AG04450 (cell line): ENCODE measurements at regions not wholly inside any gene's neighbourhood (a gene's known extent, or its start where the extent isn't known, plus 50 kb on each side); places are given as distances from the start of the nearest gene placed in this dataset.

Experiments
- CTCF ChIA-PET: fragments of 300-600, 350-600 bp; formaldehyde crosslinking; extraction: SDS; loops from one replicate; lab custom pipeline; 2022; ENCODE audit warnings: antibody characterized with exemption, inconsistent platforms; lab: Charles Lee
- POLR2A ChIA-PET: fragments of 350-600 bp; formaldehyde crosslinking; extraction: SDS; loops from one replicate; lab custom pipeline; 2021; ENCODE audit warnings: antibody characterized with exemption, inconsistent platforms; lab: Yijun Ruan, JAX
- DNase-seq: peaks from one replicate; pipeline ENCODE4 v3.0.0-alpha.2; 2011; ENCODE audit warnings: low read depth, low spot score
- H3K27ac ChIP-seq: one replicate; pipeline ENCODE4 v1.5.1; 2012; ENCODE audit warnings: low read depth, low read length, control low read depth
- H3K27me3 ChIP-seq: one replicate; pipeline ENCODE4 v1.6.0; 2012; ENCODE audit warnings: low read length; ENCODE audit not compliant: control insufficient read depth, insufficient read depth
- H3K4me3 ChIP-seq: 2 replicates; pipeline ENCODE4 v1.5.1; 2011; ENCODE audit warnings: mild to moderate bottlenecking, low read depth, low read length, control low read depth
- H3K9me3 ChIP-seq: 2 replicates; pipeline ENCODE4 v1.5.1; 2012; ENCODE audit warnings: low read length; ENCODE audit not compliant: control insufficient read depth, insufficient read depth
- TF ChIP-seq, protein P1 (sequence below): IDR thresholded peaks from 2 replicates; pipeline ENCODE4 v1.5.1; 2011; ENCODE audit warnings: low read depth, low read length, control low read depth, inconsistent platforms

DNA sequence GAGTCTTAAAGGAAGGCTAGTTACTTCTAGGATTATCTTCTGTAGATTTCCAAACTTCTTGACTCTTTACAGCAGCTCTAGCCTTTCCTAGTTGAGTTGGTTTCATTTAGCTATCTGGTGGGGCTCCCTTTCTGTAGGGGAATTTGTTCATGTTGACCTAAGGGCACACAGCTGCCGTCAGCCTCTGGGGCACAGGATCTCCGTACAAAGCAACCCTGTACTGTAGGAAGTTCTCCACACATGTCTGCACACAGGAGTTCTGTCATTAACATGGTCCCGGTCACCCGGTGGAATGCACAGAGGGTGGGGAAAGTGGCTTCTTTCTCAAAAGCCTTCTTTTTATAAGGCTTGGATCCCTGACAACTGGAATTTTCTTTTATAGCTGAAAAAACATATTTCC lies 88.7 kb upstream of the TNIK start:
- ChIA-PET CTCF (interaction anchor here (1.5 to 1.7 kb wide), 2 partner anchors 18 to 391 kb away, joined by 3 to 4 read pairs; no protein-coding TSS in a partner anchor), POLR2A (no interaction called here)
- Histone ChIP-seq H3K4me3 (no peak overlapping the region), H3K27ac (no peak overlapping the region), H3K27me3 (no peaks in the 10 kb centered on the region), H3K9me3 (no peaks in the 10 kb centered on the region)
- DNase-seq: no peak
- TF ChIP-seq, protein P1, sequence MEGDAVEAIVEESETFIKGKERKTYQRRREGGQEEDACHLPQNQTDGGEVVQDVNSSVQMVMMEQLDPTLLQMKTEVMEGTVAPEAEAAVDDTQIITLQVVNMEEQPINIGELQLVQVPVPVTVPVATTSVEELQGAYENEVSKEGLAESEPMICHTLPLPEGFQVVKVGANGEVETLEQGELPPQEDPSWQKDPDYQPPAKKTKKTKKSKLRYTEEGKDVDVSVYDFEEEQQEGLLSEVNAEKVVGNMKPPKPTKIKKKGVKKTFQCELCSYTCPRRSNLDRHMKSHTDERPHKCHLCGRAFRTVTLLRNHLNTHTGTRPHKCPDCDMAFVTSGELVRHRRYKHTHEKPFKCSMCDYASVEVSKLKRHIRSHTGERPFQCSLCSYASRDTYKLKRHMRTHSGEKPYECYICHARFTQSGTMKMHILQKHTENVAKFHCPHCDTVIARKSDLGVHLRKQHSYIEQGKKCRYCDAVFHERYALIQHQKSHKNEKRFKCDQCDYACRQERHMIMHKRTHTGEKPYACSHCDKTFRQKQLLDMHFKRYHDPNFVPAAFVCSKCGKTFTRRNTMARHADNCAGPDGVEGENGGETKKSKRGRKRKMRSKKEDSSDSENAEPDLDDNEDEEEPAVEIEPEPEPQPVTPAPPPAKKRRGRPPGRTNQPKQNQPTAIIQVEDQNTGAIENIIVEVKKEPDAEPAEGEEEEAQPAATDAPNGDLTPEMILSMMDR: no peak

DNA sequence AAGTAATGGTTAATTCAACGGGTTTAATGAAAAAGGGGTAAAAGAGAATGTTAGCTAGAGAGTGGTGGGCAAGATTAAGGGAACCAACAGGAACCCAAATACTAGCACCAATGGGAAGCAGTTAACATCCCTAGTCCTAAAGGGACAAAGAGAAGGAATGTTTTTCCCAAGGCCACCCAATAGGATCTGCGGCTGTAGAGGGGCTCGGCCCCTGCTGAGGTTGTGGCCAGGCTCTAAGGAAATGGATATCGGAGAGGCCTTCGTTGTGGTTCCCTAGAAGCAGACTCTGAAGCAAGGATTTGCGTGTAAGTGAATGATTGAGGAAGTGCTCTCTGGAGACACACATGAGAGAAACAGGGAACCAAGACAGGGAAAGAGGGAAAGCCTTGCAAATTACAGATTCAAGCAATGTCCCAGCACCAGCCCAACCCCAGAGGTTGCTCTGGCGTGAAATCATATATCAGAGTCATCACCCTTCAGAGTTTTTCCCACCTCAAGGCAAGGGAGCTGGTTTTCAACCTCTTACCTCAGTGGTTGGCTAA lies 83.6 kb upstream of the TNIK start:
- no peak for DNase-seq
- Histone ChIP-seq H3K9me3 (no peaks in the 10 kb centered on the region), H3K4me3 (no peak overlapping the region), H3K27me3 (no peaks in the 10 kb centered on the region), H3K27ac (no peak overlapping the region)
- ChIA-PET POLR2A (no interaction called here), CTCF (no interaction called here)
- TF ChIP-seq, protein P1: no peak

DNA sequence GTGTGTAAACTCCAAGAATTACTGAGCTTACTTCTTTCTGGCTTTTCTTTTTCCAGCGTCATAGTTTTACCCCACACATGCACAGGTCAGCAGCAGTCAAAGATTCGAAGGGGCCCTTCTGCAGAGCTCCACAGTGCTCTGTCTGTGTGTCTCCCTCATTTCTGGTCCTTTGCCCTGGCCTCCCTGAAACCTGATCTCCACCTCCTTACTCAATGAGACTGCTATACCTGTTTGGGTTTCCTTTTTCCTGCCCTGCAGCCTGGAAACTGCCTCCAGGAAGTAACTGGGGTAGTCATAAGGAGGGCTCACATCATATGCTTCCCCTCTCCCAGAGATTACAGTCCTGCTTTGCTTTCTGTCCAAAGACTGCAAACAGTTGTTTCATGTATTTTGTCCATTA lies 82.8 kb upstream of the TNIK start:
- H3K27ac ChIP-seq: no peak overlapping the region
- H3K9me3 ChIP-seq: no peaks in the 10 kb centered on the region
- POLR2A ChIA-PET: no interaction called here
- CTCF ChIA-PET: no interaction called here
- no peak overlapping the region for H3K4me3 ChIP-seq
- TF ChIP-seq, protein P1: no peak
- no peaks in the 10 kb centered on the region for H3K27me3 ChIP-seq
- no peak for DNase-seq

DNA sequence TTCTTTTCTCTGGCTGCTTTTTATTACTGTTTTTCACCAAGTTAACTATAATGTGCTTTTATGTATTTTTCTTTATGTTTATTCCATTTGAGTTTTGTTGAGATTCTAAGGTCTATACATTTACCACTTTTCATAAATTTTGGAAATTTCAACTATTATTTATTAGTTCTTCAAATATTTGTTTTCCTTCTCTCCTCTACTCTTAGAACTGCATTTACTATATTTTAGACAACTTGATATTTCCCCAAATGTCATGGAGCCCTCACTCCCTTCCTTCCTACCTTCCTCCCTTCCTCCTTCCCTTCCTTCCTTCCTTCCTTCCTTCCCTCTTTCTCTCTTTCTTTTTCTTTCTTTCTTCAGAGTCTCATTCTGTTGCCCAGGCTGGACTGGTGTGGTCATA lies 81.4 kb upstream of the TNIK start:
- Histone ChIP-seq H3K9me3 (no peaks in the 10 kb centered on the region), H3K27me3 (no peaks in the 10 kb centered on the region), H3K27ac (no peak overlapping the region), H3K4me3 (no peak overlapping the region)
- CTCF ChIA-PET: no interaction called here
- TF ChIP-seq, protein P1: no peak
- POLR2A ChIA-PET: no interaction called here
- no peak for DNase-seq

DNA sequence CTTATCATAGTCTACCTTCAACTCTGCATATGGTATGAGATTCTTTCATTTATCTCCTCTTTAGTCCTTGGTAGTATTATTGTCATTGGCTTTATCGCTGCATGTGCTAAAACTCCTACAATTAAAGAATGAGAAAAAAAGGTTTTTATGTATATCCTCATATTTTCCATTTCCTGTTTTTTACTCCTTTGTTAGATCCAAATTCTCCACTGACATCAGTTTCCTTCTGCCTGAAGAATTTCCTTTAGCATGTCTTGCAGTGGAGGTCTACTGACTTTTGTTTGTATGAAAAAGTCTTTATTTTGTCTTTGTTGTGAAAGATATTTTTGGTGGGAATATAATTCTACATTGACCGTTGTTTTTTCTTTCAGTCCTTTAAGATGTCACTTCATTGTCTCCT lies 81.0 kb upstream of the TNIK start:
- TF ChIP-seq, protein P1: no peak
- CTCF ChIA-PET: interaction anchor here (0.6 kb wide), 1 partner anchor 1091 kb away, joined by 3 read pairs; no protein-coding TSS in a partner anchor
- no peak for DNase-seq
- H3K4me3 ChIP-seq: no peak overlapping the region
- POLR2A ChIA-PET: no interaction called here
- no peaks in the 10 kb centered on the region for H3K9me3 ChIP-seq
- H3K27me3 ChIP-seq: no peaks in the 10 kb centered on the region
- H3K27ac ChIP-seq: no peak overlapping the region
